ENCODE measurements at regions not wholly inside any gene's neighbourhood (a gene's known extent, or its start where the extent isn't known, plus 50 kb on each side); places are given as distances from the start of the nearest gene placed in this dataset.

- H3F3A ChIP-seq (replicated peaks; ENCODE audit: insufficient read depth): no peaks in the 10 kb centered on the region
- H3K9me3 ChIP-seq: no peaks in the 10 kb centered on the region
- H3K4me3 ChIP-seq (ENCODE audit: low read depth in 2 of 2, low read length in 1 of 2): no peak overlapping the region
- no peak overlapping the region for H3K4me2 ChIP-seq
- H3K36me3 ChIP-seq (replicated peaks in 1 of 2; ENCODE audit: control insufficient read depth in 1 of 2, insufficient read depth in 2 of 2, low read length in 1 of 2): no peaks in the 10 kb centered on the region
- H2AFZ ChIP-seq (ENCODE audit: low read depth): no peak overlapping the region
- no peak overlapping the region for H3K27ac ChIP-seq (ENCODE audit: low read depth in 2 of 2, low read length in 1 of 2)
- H3K79me2 ChIP-seq (ENCODE audit: insufficient read depth): no peaks in the 10 kb centered on the region
- no peak for DNase-seq
- no peaks in the 10 kb centered on the region for H4K20me1 ChIP-seq (ENCODE audit: insufficient read depth)
- H3K27me3 ChIP-seq (ENCODE audit: insufficient read depth): no peaks in the 10 kb centered on the region
- WGBS (ENCODE audit: low lambda C conversion rate): 81% methylated on average over 5 of the region's 5 CpGs
- ChIA-PET CTCF (no interaction called here), POLR2A (no interaction called here)
- no peaks in the 10 kb centered on the region for H3K9me2 ChIP-seq
- 0 out of 4 replicates have a peak, but pooled peaks cover 0 to 7% of the 10 kb centered on the region in 2 experiments for H3K4me1 ChIP-seq (ENCODE audit: control insufficient read depth in 1 of 2, insufficient read depth in 2 of 2, low read depth in 1 of 2, low read length in 1 of 2)
- no peak overlapping the region for H3K9ac ChIP-seq
- TF ChIP-seq ELF1 (IDR thresholded peaks at IDR 0.05) (no peak), FOXM1 (IDR thresholded peaks at IDR 0.05; ENCODE audit: low read depth) (no peak), GABPA (IDR thresholded peaks at IDR 0.05; ENCODE audit: low read depth) (no peak), FOXJ3 (CRISPR knock-in tag; IDR thresholded peaks at IDR 0.05) (no peak), POLR2AphosphoS5 (IDR thresholded peaks at IDR 0.05; ENCODE audit: low read depth, low read length) (no peak), RCOR1 (IDR thresholded peaks at IDR 0.05; ENCODE audit: low read length) (no peak)
- TF ChIP-seq, protein P1, sequence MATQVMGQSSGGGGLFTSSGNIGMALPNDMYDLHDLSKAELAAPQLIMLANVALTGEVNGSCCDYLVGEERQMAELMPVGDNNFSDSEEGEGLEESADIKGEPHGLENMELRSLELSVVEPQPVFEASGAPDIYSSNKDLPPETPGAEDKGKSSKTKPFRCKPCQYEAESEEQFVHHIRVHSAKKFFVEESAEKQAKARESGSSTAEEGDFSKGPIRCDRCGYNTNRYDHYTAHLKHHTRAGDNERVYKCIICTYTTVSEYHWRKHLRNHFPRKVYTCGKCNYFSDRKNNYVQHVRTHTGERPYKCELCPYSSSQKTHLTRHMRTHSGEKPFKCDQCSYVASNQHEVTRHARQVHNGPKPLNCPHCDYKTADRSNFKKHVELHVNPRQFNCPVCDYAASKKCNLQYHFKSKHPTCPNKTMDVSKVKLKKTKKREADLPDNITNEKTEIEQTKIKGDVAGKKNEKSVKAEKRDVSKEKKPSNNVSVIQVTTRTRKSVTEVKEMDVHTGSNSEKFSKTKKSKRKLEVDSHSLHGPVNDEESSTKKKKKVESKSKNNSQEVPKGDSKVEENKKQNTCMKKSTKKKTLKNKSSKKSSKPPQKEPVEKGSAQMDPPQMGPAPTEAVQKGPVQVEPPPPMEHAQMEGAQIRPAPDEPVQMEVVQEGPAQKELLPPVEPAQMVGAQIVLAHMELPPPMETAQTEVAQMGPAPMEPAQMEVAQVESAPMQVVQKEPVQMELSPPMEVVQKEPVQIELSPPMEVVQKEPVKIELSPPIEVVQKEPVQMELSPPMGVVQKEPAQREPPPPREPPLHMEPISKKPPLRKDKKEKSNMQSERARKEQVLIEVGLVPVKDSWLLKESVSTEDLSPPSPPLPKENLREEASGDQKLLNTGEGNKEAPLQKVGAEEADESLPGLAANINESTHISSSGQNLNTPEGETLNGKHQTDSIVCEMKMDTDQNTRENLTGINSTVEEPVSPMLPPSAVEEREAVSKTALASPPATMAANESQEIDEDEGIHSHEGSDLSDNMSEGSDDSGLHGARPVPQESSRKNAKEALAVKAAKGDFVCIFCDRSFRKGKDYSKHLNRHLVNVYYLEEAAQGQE (IDR thresholded peaks at IDR 0.05; ENCODE audit: low read depth, low read length): no peak
Measured at GRCh38 chr12:115296613-115297198, 612.7 kb upstream of the TBX3 start.

- POLR2A ChIA-PET: no interaction called here
- no peaks in the 10 kb centered on the region for H3K79me2 ChIP-seq (ENCODE audit: insufficient read depth)
- CTCF ChIA-PET: no interaction called here
- 0 out of 4 replicates have a peak, but pooled peaks cover 0 to 7% of the 10 kb centered on the region in 2 experiments for H3K4me1 ChIP-seq (ENCODE audit: control insufficient read depth in 1 of 2, insufficient read depth in 2 of 2, low read depth in 1 of 2, low read length in 1 of 2)
- H3K4me2 ChIP-seq: no peak overlapping the region
- H3F3A ChIP-seq (replicated peaks; ENCODE audit: insufficient read depth): no peaks in the 10 kb centered on the region
- 92% methylated on average over 3 of the region's 3 CpGs for WGBS (ENCODE audit: low lambda C conversion rate)
- no peak overlapping the region for H3K4me3 ChIP-seq (ENCODE audit: low read depth in 2 of 2, low read length in 1 of 2)
- H3K9me3 ChIP-seq: no peaks in the 10 kb centered on the region
- no peak overlapping the region for H2AFZ ChIP-seq (ENCODE audit: low read depth)
- H3K36me3 ChIP-seq (replicated peaks in 1 of 2; ENCODE audit: control insufficient read depth in 1 of 2, insufficient read depth in 2 of 2, low read length in 1 of 2): no peaks in the 10 kb centered on the region
- no peaks in the 10 kb centered on the region for H4K20me1 ChIP-seq (ENCODE audit: insufficient read depth)
- H3K9ac ChIP-seq: no peak overlapping the region
- DNase-seq: no peak
- no peaks in the 10 kb centered on the region for H3K27me3 ChIP-seq (ENCODE audit: insufficient read depth)
- no peak for TF ChIP-seq FOXM1 (IDR thresholded peaks at IDR 0.05; ENCODE audit: low read depth)
- TF ChIP-seq EZH2phosphoT487 (IDR thresholded peaks at IDR 0.05; ENCODE audit: borderline replicate concordance, low read depth): no peak
- TF ChIP-seq ELF1 (IDR thresholded peaks at IDR 0.05): no peak
- TF ChIP-seq EP300 (IDR thresholded peaks at IDR 0.05; ENCODE audit: borderline replicate concordance in 1 of 2, low read depth in 1 of 2, low read length in 1 of 2): no peak
- TF ChIP-seq RCOR1 (IDR thresholded peaks at IDR 0.05; ENCODE audit: low read length): no peak
- TF ChIP-seq GABPA (IDR thresholded peaks at IDR 0.05; ENCODE audit: low read depth): no peak
- no peak for TF ChIP-seq RXRA (IDR thresholded peaks at IDR 0.05; ENCODE audit: borderline replicate concordance, low read depth)
- H3K9me2 ChIP-seq: no peaks in the 10 kb centered on the region
- H3K27ac ChIP-seq (ENCODE audit: low read depth in 2 of 2, low read length in 1 of 2): no peak overlapping the region
Measured at GRCh38 chr12:115295886-115296285, 611.9 kb upstream of the TBX3 start.

All from SK-N-SH (cell line).